IMR-90 (cell line): ENCODE measurements at regions not wholly inside any gene's neighbourhood (a gene's known extent, or its start where the extent isn't known, plus 50 kb on each side); places are given as distances from the start of the nearest gene placed in this dataset.

Source experiments
- BHLHE40 ChIP-seq: fragments of 150-350 bp; IDR thresholded peaks from 2 replicates; pipeline ENCODE4 v1.6.1; 2016; ENCODE audit warnings: mild to moderate bottlenecking, low read depth, low read length
- CHD1 ChIP-seq: IDR thresholded peaks from 2 replicates; pipeline ENCODE4 v1.6.1; 2012; ENCODE audit warnings: low read depth, low read length, improper control_type of control experiment
- CTCF ChIP-seq: conservative IDR thresholded peaks from 2 replicates; pipeline ENCODE4 v1.5.1; 2012; ENCODE audit warnings: mild to moderate bottlenecking, low read depth, low read length, improper control_type of control experiment
- FOS ChIP-seq: fragments of 150-350 bp; IDR thresholded peaks from 2 replicates; pipeline ENCODE4 v1.6.1; 2016; ENCODE audit warnings: low read depth, low read length
- MAFK ChIP-seq: IDR thresholded peaks from 2 replicates; pipeline ENCODE4 v1.6.1; 2012; ENCODE audit warnings: low read depth, low read length, improper control_type of control experiment
- NFE2L2 ChIP-seq: fragments of 150-350 bp; IDR thresholded peaks from 2 replicates; pipeline ENCODE4 v1.6.1; 2016; ENCODE audit warnings: low read depth, mild to moderate bottlenecking, low read length
- POLR2A ChIP-seq: IDR thresholded peaks from 2 replicates; pipeline ENCODE4 v1.6.1; 2012; ENCODE audit warnings: mild to moderate bottlenecking, low read depth, low read length
- RFX5 ChIP-seq: IDR thresholded peaks from 2 replicates; pipeline ENCODE4 v1.8.0; 2012; ENCODE audit warnings: low read depth, mild to moderate bottlenecking, low read length, moderate library complexity
- SMC3 ChIP-seq: fragments of 150-350 bp; IDR thresholded peaks from 2 replicates; pipeline ENCODE4 v1.6.1; 2016; ENCODE audit warnings: low read depth, mild to moderate bottlenecking, antibody characterized with exemption, low read length, moderate library complexity

DNA sequence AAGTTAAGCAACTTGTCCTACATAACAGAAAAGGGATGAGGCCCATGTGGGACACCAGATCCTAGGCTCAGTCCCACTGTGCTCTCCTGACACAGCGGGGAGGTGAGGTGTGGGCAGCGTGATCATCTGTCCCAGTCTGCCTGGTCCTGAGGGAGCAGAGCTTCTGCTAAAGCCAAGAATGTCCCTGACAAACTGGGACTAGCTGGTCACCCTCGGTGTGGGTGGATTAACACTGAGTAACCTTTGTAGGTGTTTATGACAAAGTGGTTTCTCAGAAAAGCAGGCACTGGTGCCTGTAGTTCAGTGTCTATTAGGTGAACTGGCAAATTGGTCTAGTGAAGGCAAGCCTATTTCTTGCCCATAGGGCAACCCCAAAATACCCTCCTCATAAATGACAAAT, 127.8 kb upstream of the HABP2 start:
- TF ChIP-seq FOS = no peak
- TF ChIP-seq POLR2A = no peak
- no peak for TF ChIP-seq NFE2L2
- TF ChIP-seq CTCF = no peak
- TF ChIP-seq MAFK = no peak
- TF ChIP-seq BHLHE40 = no peak
- TF ChIP-seq CHD1 = no peak
- no peak for TF ChIP-seq RFX5
- no peak for TF ChIP-seq SMC3
